Stimulated activated CD4-positive, alpha-beta T cell treated with anti-CD3 and anti-CD28 coated beads, Interleukin-1b, Interleukin-23, amount 100 ng/mL, for 48 hours (primary cell): ENCODE measurements at regions not wholly inside any gene's neighbourhood (a gene's known extent, or its start where the extent isn't known, plus 50 kb on each side); places are given as distances from the start of the nearest gene placed in this dataset.
A peak's percentile ranks its signal among the peaks of the same experiment; 100 is the strongest.

Source experiments
- DNase-seq: peaks from one replicate; pipeline ENCODE4 v3.0.0-alpha.2; 2020

- no peak for DNase-seq
Measured at GRCh38 chr13:106628936-106629659, 61.2 kb upstream of the ARGLU1 start.

GRCh38 chr13:106626473-106626872 is 58.5 kb upstream of the ARGLU1 start:
- no peak for DNase-seq

GRCh38 chr13:106625578-106625977 is 57.6 kb upstream of the ARGLU1 start:
- DNase-seq, result no peak

- no peak for DNase-seq
Measured at GRCh38 chr13:106623799-106624460, 56.0 kb upstream of the ARGLU1 start.

GRCh38 chr13:106621833-106622232 is 53.9 kb upstream of the ARGLU1 start:
- no peak for DNase-seq

- DNase-seq, result peak; percentile 9
Measured at GRCh38 chr13:106619688-106620555, 52.0 kb upstream of the ARGLU1 start.
